HEK293T (cell line): ENCODE measurements at regions not wholly inside any gene's neighbourhood (a gene's known extent, or its start where the extent isn't known, plus 50 kb on each side); places are given as distances from the start of the nearest gene placed in this dataset.

ENCODE experiments used
- ARNT ChIP-seq: fragments of 450-650 bp; IDR thresholded peaks from 2 replicates; pipeline ENCODE4 v1.6.1; 2017; ENCODE audit warnings: mild to moderate bottlenecking
- BHLHE40 ChIP-seq: fragments of 450-650 bp; IDR thresholded peaks from 2 replicates; pipeline ENCODE4 v1.6.1; 2016; ENCODE audit warnings: mild to moderate bottlenecking, moderate library complexity, borderline replicate concordance
- ELF4 ChIP-seq: fragments of 450-650 bp; IDR thresholded peaks from 2 replicates; pipeline ENCODE4 v1.6.1; 2017; ENCODE audit warnings: antibody characterized with exemption
- FOXA1 ChIP-seq: fragments of 450-650 bp; IDR thresholded peaks from 2 replicates; pipeline ENCODE4 v1.6.1; 2016; ENCODE audit warnings: mild to moderate bottlenecking
- FOXK2 ChIP-seq: fragments of 450-650 bp; IDR thresholded peaks from 2 replicates; pipeline ENCODE4 v1.6.1; 2016; ENCODE audit warnings: mild to moderate bottlenecking
- FOXM1 ChIP-seq: fragments of 450-650 bp; IDR thresholded peaks from 2 replicates; pipeline ENCODE4 v1.6.1; 2017; ENCODE audit warnings: mild to moderate bottlenecking, borderline replicate concordance
- HDGF ChIP-seq: fragments of 450-650 bp; IDR thresholded peaks from 2 replicates; pipeline ENCODE4 v1.6.1; 2017; ENCODE audit warnings: antibody characterized with exemption, borderline replicate concordance
- L3MBTL2 ChIP-seq: fragments of 450-650 bp; conservative IDR thresholded peaks from 2 replicates; pipeline ENCODE4 v1.6.1; 2016; ENCODE audit warnings: mild to moderate bottlenecking
- LEF1 ChIP-seq: fragments of 450-650 bp; IDR thresholded peaks from 2 replicates; pipeline ENCODE4 v1.6.1; 2017; ENCODE audit warnings: mild to moderate bottlenecking, borderline replicate concordance
- SP1 ChIP-seq: fragments of 450-650 bp; IDR thresholded peaks from 2 replicates; pipeline ENCODE4 v1.6.1; 2017
- SUZ12 ChIP-seq: fragments of 450-650 bp; IDR thresholded peaks from 2 replicates; pipeline ENCODE4 v1.6.1; 2016; ENCODE audit warnings: mild to moderate bottlenecking
- TARDBP ChIP-seq: fragments of 450-650 bp; IDR thresholded peaks from 2 replicates; pipeline ENCODE4 v1.6.1; 2016
- ZNF384 ChIP-seq: fragments of 450-650 bp; IDR thresholded peaks from 2 replicates; pipeline ENCODE4 v1.6.1; 2016

GRCh38 chr1:2862814-2863647 lies 61.5 kb upstream of the TTC34 start:
- TF ChIP-seq ARNT = no peak
- TF ChIP-seq FOXK2 = no peak
- TF ChIP-seq BHLHE40 = no peak
- TF ChIP-seq FOXA1 = no peak
- TF ChIP-seq SP1 = no peak
- no peak for TF ChIP-seq TARDBP
- TF ChIP-seq HDGF = no peak
- TF ChIP-seq FOXM1 = no peak
- no peak for TF ChIP-seq ZNF384
- TF ChIP-seq L3MBTL2 = no peak
- TF ChIP-seq ELF4 = no peak
- no peak for TF ChIP-seq SUZ12
- no peak for TF ChIP-seq LEF1
